Lower leg skin (tissue), 3 donors: ENCODE measurements at regions not wholly inside any gene's neighbourhood (a gene's known extent, or its start where the extent isn't known, plus 50 kb on each side); places are given as distances from the start of the nearest gene placed in this dataset.

Experiments used
- CTCF ChIP-seq, 3 donors: fragments of 450-650 bp; IDR thresholded peaks; one replicate each; pipeline ENCODE4 v1.5.1; 2016; ENCODE audit warnings: antibody characterized with exemption in 3 of 3, mild to moderate bottlenecking in 3 of 3, moderate library complexity in 2 of 3
- POLR2A ChIP-seq, 2 donors: fragments of 450-650 bp; IDR thresholded peaks; one replicate each; pipeline ENCODE4 v1.6.1; 2016 to 2017; ENCODE audit warnings: antibody characterized with exemption in 2 of 2, mild to moderate bottlenecking in 1 of 2, moderate library complexity in 1 of 2

GRCh38 chr11:26909991-26910591, 83.8 kb upstream of the FIBIN start:
- no peak for TF ChIP-seq CTCF (IDR thresholded peaks at IDR 0.05)
- TF ChIP-seq POLR2A (IDR thresholded peaks at IDR 0.05) = no peak
